RWPE1 (cell line): ENCODE measurements at regions not wholly inside any gene's neighbourhood (a gene's known extent, or its start where the extent isn't known, plus 50 kb on each side); places are given as distances from the start of the nearest gene placed in this dataset.

Experiments used
- CTCF ChIA-PET: fragments of 350-600 bp; sonication (Branson Sonifier 250); formaldehyde crosslinking; extraction: SDS; loops from one replicate; lab custom pipeline; 2021; lab: Yijun Ruan, JAX
- POLR2A ChIA-PET: fragments of 400-600 bp; formaldehyde crosslinking; extraction: SDS; loops from one replicate; lab custom pipeline; 2020; ENCODE audit warnings: antibody characterized with exemption; ENCODE audit not compliant: low non-redundant PET; lab: Yijun Ruan, JAX
- DNase-seq: peaks from one replicate; pipeline ENCODE4 v3.0.0; 2012; ENCODE audit warnings: low spot score
- H3K27ac ChIP-seq: fragments of 450-650 bp; 2 replicates; pipeline ENCODE4 v1.5.1; 2017
- CTCF ChIP-seq: fragments of 450-650 bp; conservative IDR thresholded peaks from 2 replicates; pipeline ENCODE4 v1.5.1; 2017; ENCODE audit warnings: low read depth, mild to moderate bottlenecking

DNA sequence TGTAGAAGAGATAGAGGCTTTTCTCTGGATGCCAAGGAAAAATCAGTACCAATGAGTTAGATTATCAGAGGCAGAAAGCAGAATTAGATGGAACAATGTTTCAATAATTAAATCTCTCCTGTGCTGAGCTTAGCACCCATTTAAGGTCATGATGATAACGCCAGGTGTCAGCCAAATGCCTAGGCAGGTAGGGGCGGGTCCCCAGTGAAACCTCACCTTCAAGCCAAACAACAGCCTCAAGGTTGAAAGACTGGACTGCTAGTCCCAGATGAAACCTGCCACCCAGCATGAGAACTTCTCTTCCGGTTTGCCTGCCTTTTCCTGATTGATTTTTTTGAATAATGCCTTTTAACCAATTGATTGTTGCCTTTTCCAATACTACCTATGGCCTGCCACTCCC, 363.0 kb downstream of the PLOD2 start:
- TF ChIP-seq CTCF: no peak
- H3K27ac ChIP-seq: no peak overlapping the region
- DNase-seq: no peak
- ChIA-PET POLR2A (no interaction called here), CTCF (interaction anchor here (0.6 kb wide), 1 partner anchor 39 kb away, joined by 3 read pairs; no protein-coding TSS in a partner anchor)

GRCh38 chr3:145798696-145799537, 362.1 kb downstream of the PLOD2 start:
- DNase-seq: no peak
- TF ChIP-seq CTCF: no peak
- H3K27ac ChIP-seq: no peak overlapping the region
- ChIA-PET POLR2A (no interaction called here), CTCF (interaction anchor here (0.6 to 0.7 kb wide), 2 partner anchors 40 to 986 kb away, joined by 3 read pairs; no protein-coding TSS in a partner anchor)

DNA sequence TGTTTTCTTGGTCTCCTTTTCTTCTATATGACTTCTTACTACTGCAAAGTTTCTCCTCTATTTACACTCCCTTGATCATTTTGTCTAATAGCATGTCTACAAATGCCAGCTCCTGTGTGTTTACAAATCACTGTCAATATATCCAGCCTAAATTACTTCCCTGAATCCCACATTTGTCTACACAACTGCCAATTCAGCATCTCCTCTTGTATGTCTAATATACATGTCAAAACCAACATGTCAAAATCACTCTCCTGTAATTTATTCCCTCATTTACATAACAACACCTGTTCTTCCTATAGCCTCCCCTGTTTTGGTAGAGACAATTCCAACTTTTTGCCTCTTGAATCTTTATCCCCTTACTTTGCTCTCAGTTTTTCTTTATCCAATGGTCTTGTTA, 359.3 kb downstream of the PLOD2 start:
- no peak for TF ChIP-seq CTCF
- no peak for DNase-seq
- POLR2A ChIA-PET: no interaction called here
- CTCF ChIA-PET: interaction anchor here (0.6 kb wide), 1 partner anchor 57 kb away, joined by 3 read pairs; no protein-coding TSS in a partner anchor
- no peak overlapping the region for H3K27ac ChIP-seq

- CTCF ChIA-PET: interaction anchor here (0.6 kb wide), 1 partner anchor 151 kb away, joined by 8 read pairs; no protein-coding TSS in a partner anchor
- no peak for TF ChIP-seq CTCF
- no peak for DNase-seq
- POLR2A ChIA-PET: no interaction called here
- H3K27ac ChIP-seq: no peak overlapping the region
These were observed 353.0 kb downstream of the PLOD2 start for GRCh38 chr3:145807990-145808389.

DNA sequence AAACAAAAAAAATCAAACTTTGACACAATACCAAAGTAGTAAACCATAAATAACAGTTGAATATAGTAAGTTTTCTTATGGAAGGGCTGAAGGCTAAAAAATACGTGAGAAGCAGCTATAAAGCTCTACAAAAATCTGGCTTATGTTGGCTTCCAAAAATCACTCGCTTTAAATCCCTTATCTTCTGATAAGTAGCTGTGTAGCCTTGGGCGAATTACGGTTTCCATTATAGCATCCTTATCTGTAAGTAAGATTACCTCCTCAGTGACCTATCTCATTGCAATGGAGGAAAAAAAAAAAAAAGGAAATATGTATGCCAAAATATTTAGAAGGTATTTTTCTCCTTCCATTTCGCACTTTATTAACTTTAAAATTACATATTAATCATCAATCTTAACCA, 348.6 kb downstream of the PLOD2 start:
- no peak for DNase-seq
- no peak overlapping the region for H3K27ac ChIP-seq
- TF ChIP-seq CTCF: no peak
- ChIA-PET POLR2A (no interaction called here), CTCF (no interaction called here)

- H3K27ac ChIP-seq: no peak overlapping the region
- TF ChIP-seq CTCF: no peak
- ChIA-PET CTCF (no interaction called here), POLR2A (no interaction called here)
- no peak for DNase-seq
These were observed 345.1 kb downstream of the PLOD2 start for GRCh38 chr3:145815707-145816413.
